Suprapubic skin (tissue), 4 donors: ENCODE measurements at regions not wholly inside any gene's neighbourhood (a gene's known extent, or its start where the extent isn't known, plus 50 kb on each side); places are given as distances from the start of the nearest gene placed in this dataset.

Experiments used
- DNase-seq, 2 donors: peaks; one replicate each; pipeline ENCODE4 v3.0.0-alpha.2; 2019; ENCODE audit warnings: low spot score in 2 of 2
- H3K27ac ChIP-seq: fragments of 200-600 bp; sonication (generic); one replicate; pipeline ENCODE4 v1.5.1; 2019
- H3K27me3 ChIP-seq: fragments of 200-600 bp; sonication (generic); one replicate; pipeline ENCODE4 v1.5.1; 2019
- H3K36me3 ChIP-seq: fragments of 200-600 bp; sonication (generic); one replicate; pipeline ENCODE4 v1.5.1; 2019
- H3K4me1 ChIP-seq: fragments of 200-600 bp; sonication (generic); one replicate; pipeline ENCODE4 v1.5.1; 2019
- H3K4me3 ChIP-seq: fragments of 200-600 bp; sonication (generic); one replicate; pipeline ENCODE4 v1.5.1; 2019; ENCODE audit warnings: mild to moderate bottlenecking
- H3K9me3 ChIP-seq: fragments of 200-600 bp; sonication (generic); one replicate; pipeline ENCODE4 v1.5.1; 2019
- CTCF ChIP-seq, 2 donors: fragments of 200-600 bp in 1 of 2; fragments of 450-650 bp in 1 of 2; sonication (generic) in 1 of 2; IDR thresholded peaks; one replicate each; pipeline ENCODE4 v1.5.1; 2016 to 2019; ENCODE audit warnings: antibody characterized with exemption in 2 of 2, mild to moderate bottlenecking in 1 of 2, moderate library complexity in 1 of 2
- EP300 ChIP-seq: sonication (generic); formaldehyde crosslinking; IDR thresholded peaks from one replicate; pipeline ENCODE4 v1.6.1; 2017; ENCODE audit warnings: antibody characterized with exemption
- POLR2A ChIP-seq, 2 donors: fragments of 450-650 bp; IDR thresholded peaks; one replicate each; pipeline ENCODE4 v1.6.1; 2017; ENCODE audit warnings: antibody characterized with exemption in 2 of 2, mild to moderate bottlenecking in 2 of 2, moderate library complexity in 2 of 2
- POLR2AphosphoS5 ChIP-seq, 3 donors: sonication (generic); formaldehyde crosslinking; IDR thresholded peaks; one replicate each; pipeline ENCODE4 v1.6.1; 2017; ENCODE audit warnings: antibody characterized with exemption in 3 of 3
- WGBS: methylation state at CpG from one replicate; pipeline ENCODE4 v1.1.5; 2018; 5-methylcytosine and 5-hydroxymethylcytosine counted together

DNA sequence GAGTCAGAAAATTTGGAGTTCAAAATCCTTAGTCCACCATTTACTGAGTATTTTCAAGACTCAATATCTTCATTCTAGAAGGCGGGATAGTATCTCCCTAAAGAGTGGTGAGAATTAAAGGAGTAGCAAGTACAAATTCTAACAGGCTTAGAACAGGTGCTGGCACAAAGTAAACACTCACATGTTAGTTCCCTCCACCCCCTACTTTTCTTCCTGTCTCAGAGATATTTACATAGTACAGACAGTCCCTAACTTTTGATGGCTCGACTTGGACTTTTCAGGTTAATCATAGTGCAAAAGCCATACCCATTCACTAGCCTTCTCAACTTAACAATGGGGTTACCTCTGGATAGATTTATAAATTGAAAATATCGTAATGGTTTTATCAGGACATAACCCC lies 476.2 kb upstream of the RASGRP1 start:
- WGBS = 92% methylated on average over 3 of the region's 3 CpGs
- TF ChIP-seq CTCF (IDR thresholded peaks at IDR 0.05) (no peak), POLR2AphosphoS5 (IDR thresholded peaks at IDR 0.05) (no peak), EP300 (no peak), POLR2A (IDR thresholded peaks at IDR 0.05) (no peak)
- H3K27me3 ChIP-seq = no peaks in the 10 kb centered on the region
- H3K4me1 ChIP-seq = no peaks in the 10 kb centered on the region
- H3K36me3 ChIP-seq = no peaks in the 10 kb centered on the region
- no peak for DNase-seq
- H3K4me3 ChIP-seq = no peak overlapping the region
- no peak overlapping the region for H3K27ac ChIP-seq
- H3K9me3 ChIP-seq = no peaks in the 10 kb centered on the region

DNA sequence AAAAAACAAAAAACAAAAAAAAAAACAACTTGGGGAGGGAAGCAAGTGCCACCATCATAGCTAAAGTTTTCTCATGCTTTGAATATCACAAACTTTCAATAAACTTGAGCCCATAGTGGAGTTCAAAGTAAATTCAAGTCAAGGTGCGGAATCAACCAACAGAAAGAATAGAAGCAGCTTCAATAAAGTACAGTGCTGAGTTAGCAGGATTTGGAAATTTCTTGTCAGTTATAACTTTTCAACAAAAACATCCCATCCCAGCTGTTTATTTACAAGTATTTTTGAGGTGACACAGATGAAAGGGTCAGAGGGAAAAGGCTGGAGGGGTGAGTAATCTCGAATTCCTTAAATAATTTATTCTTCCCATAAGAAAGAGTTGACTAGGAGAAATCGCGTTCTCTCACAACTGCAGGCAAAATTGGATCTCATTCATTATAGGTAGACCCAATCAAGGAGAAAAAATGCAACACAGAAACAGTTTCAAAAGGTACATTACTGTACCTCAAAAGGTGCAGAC lies 477.4 kb upstream of the RASGRP1 start:
- 77% methylated on average over 4 of the region's 4 CpGs for WGBS
- H3K27ac ChIP-seq = no peak overlapping the region
- H3K4me3 ChIP-seq = no peak overlapping the region

DNA sequence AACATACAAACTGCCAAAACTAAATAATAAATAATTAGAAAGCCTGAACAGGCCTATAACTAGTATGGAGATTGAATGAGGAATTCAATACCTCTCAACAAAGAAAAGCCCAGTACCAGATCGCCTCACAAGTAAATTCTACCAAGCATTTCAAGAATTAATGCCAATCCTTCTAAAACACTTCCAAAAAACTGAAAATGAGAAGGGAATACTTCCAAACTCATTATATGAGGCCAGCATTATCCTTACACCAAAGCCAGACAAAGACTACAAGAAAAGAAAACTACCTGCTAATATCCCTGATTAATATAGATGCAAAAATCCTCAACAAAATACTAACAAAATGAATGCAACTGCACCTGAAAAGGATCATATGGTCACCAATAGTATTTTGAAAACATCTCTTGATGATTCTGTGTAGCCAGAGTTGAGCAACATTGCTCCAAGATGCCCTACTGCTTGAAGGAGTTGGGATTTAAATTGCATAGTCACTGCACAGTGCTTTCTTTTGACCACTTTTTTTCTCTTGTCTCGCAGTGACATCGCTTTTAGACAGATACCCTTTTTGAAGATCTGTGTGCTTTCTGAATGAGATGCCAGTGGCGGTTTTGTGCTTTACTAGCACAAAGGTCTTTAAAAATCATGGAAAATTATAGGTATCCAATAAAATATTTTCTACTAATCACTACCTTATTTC lies 487.2 kb upstream of the RASGRP1 start:
- Histone ChIP-seq H3K27ac (no peak overlapping the region), H3K4me3 (no peak overlapping the region), H3K9me3 (peaks cover 5% of the 10 kb centered on the region), H3K27me3 (no peaks in the 10 kb centered on the region), H3K4me1 (no peaks in the 10 kb centered on the region), H3K36me3 (no peaks in the 10 kb centered on the region)
- TF ChIP-seq CTCF (IDR thresholded peaks at IDR 0.05) = no peak
- no peak for TF ChIP-seq POLR2AphosphoS5 (IDR thresholded peaks at IDR 0.05)
- no peak for TF ChIP-seq EP300
- no peak for TF ChIP-seq POLR2A (IDR thresholded peaks at IDR 0.05)
- 98% methylated on average over 4 of the region's 4 CpGs for WGBS
- no peak for DNase-seq

More for the DNA sequence above, 477.4 kb upstream of the RASGRP1 start:
- Histone ChIP-seq H3K27me3 (no peaks in the 10 kb centered on the region), H3K4me1 (no peaks in the 10 kb centered on the region), H3K9me3 (no peaks in the 10 kb centered on the region), H3K36me3 (no peaks in the 10 kb centered on the region)
- DNase-seq = no peak
- TF ChIP-seq EP300 = no peak
- TF ChIP-seq CTCF (IDR thresholded peaks at IDR 0.05) = no peak
- no peak for TF ChIP-seq POLR2A (IDR thresholded peaks at IDR 0.05)
- no peak for TF ChIP-seq POLR2AphosphoS5 (IDR thresholded peaks at IDR 0.05)

DNA sequence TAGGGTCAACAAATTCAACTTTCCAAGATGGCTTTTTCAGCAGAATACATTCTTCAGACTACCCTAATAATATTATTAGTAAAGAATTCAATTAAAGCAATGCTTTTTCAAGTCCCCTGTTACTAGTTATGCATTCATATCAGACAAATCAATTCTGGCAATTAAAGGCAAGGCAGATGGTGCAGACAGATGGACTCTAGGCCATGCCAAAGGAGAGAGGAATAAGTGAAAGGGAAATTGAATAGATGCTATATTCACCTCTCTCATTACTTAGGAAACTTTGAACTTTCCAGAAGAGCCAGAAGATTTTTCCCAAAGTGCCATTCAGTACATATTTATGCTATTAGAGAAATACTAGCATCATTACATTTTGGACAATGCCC lies 487.7 kb upstream of the RASGRP1 start:
- TF ChIP-seq CTCF (IDR thresholded peaks at IDR 0.05) (no peak), POLR2A (IDR thresholded peaks at IDR 0.05) (no peak), POLR2AphosphoS5 (IDR thresholded peaks at IDR 0.05) (no peak), EP300 (no peak)
- Histone ChIP-seq H3K27me3 (no peaks in the 10 kb centered on the region), H3K4me1 (no peaks in the 10 kb centered on the region), H3K4me3 (no peak overlapping the region), H3K36me3 (no peaks in the 10 kb centered on the region), H3K27ac (no peak overlapping the region), H3K9me3 (peaks cover 5% of the 10 kb centered on the region)
- DNase-seq = no peak

DNA sequence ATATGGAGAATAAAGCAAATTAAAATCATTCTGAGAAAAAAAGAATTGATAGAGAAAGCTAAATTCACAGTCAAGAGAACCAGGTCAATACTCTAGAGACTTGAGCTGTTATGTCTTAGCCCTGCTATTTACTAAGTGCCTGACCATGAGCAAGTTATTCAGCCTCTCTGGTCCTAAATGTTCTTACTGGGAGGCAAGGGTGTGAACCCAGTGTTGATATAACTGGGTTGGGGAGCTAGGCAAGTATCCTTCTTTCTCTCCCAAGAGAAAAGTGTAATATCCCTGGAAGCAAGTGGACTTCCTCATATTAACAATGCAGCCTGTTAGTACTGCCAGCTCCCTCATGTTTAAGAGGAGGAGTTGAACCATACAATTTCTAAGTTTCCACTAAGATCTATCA lies 488.9 kb upstream of the RASGRP1 start:
- Histone ChIP-seq H3K4me1 (no peaks in the 10 kb centered on the region), H3K27ac (no peak overlapping the region), H3K4me3 (no peak overlapping the region), H3K36me3 (no peaks in the 10 kb centered on the region), H3K9me3 (peaks cover 5% of the 10 kb centered on the region), H3K27me3 (no peaks in the 10 kb centered on the region)
- TF ChIP-seq EP300 (no peak), CTCF (IDR thresholded peaks at IDR 0.05) (no peak), POLR2AphosphoS5 (IDR thresholded peaks at IDR 0.05) (no peak), POLR2A (IDR thresholded peaks at IDR 0.05) (no peak)
- DNase-seq = no peak
